NT2/D1 (cell line): ENCODE measurements at regions not wholly inside any gene's neighbourhood (a gene's known extent, or its start where the extent isn't known, plus 50 kb on each side); places are given as distances from the start of the nearest gene placed in this dataset.

Experiments used
- YY1 ChIP-seq: IDR thresholded peaks from 2 replicates; pipeline ENCODE4 v1.6.1; 2011; ENCODE audit not compliant: insufficient read length, insufficient read depth
- ZNF274 ChIP-seq: IDR thresholded peaks from 2 replicates; pipeline ENCODE4 v1.6.1; 2011; ENCODE audit warnings: mild to moderate bottlenecking, low read depth, low read length

DNA sequence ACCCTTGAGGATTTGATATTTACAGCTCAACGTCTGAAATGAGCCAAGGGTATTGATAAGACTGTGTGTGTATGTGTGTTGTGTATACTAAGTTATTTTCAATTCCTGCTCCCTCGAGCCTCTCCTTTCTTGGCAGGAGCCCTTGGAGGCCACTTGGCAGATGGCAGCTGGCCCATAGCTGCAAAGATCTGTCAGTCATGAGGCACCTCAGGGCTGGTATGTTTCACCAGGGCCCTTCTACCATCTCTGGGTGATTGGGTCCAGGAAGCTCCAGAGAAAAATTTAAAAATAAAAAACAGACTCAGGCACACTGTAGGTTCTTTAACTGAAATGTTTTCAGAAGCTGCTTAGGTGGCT lies 355.7 kb downstream of the HAPSTR1 start:
- TF ChIP-seq YY1 = no peak
- TF ChIP-seq ZNF274 = no peak
